ENCODE measurements at regions not wholly inside any gene's neighbourhood (a gene's known extent, or its start where the extent isn't known, plus 50 kb on each side); places are given as distances from the start of the nearest gene placed in this dataset.

- Mint-ChIP-seq H3K9me3 (peaks cover 0 to 24% (median 6%) of the 10 kb centered on the region in 7 donors), H3K36me3 (no peaks in the 10 kb centered on the region), H3K4me1 (no peaks in the 10 kb centered on the region), H3K27me3 (no peaks in the 10 kb centered on the region), H3K27ac (no peak overlapping the region), H3K4me3 (no peak overlapping the region)
- ATAC-seq (ENCODE audit: low read depth in 2 of 2) (no peak), DNase-seq (no peak)
Observed at GRCh38 chr2:103529798-103530502, 768.1 kb downstream of the TMEM182 start.

GRCh38 chr2:103552775-103553174, 790.9 kb downstream of the TMEM182 start:
- Mint-ChIP-seq H3K4me1 (no peaks in the 10 kb centered on the region), H3K36me3 (no peaks in the 10 kb centered on the region), H3K27ac (no peak overlapping the region), H3K4me3 (no peak overlapping the region), H3K9me3 (peaks cover 0 to 14% (median 2%) of the 10 kb centered on the region in 7 donors), H3K27me3 (no peaks in the 10 kb centered on the region)
- no peak for ATAC-seq (ENCODE audit: low read depth in 2 of 2)
- no peak for DNase-seq

GRCh38 chr2:103594823-103595222, 833.0 kb downstream of the TMEM182 start:
- DNase-seq, result no peak
- H3K4me1 Mint-ChIP-seq, result no peaks in the 10 kb centered on the region
- no peak for ATAC-seq (ENCODE audit: low read depth in 2 of 2)
- no peaks in the 10 kb centered on the region for H3K36me3 Mint-ChIP-seq
- H3K27ac Mint-ChIP-seq, result peak overlapping the region in 1 of 6 donors; percentile 70
- no peaks in the 10 kb centered on the region for H3K27me3 Mint-ChIP-seq
- H3K4me3 Mint-ChIP-seq, result no peak overlapping the region
- H3K9me3 Mint-ChIP-seq, result peaks cover 8 to 24% (median 13%) of the 10 kb centered on the region in 7 donors

DNA sequence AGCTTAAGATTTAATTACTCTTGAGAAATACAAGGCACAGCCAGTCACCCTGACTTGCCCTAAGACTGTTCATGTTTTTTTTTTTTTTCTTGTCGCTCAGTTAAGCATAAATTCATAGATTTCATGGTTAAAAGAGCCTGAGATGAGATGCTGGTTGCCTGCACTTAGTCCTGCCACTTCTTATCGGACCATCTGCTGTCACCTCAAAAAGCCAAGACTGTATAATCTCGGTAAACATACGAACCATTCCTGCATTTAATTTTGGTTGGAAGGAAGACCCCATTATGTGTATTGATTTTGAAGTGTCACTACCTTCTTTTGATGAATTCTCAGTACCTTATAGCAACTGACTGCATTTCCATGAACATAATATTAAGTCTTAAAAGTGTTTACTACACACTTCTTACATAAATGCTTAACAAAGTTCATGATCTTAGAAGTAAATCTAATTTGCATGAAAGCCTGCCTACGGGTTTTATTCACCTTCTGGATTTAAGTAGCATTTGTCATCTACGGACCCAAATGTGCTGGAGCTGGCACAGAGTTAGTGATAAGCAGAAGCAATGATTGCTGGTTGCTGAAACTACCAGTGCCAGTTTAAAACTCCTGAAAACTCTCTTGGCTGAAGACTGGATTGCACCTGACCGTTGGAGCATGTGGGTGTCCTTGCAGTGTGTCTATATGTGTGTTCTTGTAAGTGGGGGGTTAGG, 843.4 kb downstream of the TMEM182 start:
- H3K4me3 Mint-ChIP-seq, result no peak overlapping the region
- H3K27ac Mint-ChIP-seq, result no peak overlapping the region

DNA sequence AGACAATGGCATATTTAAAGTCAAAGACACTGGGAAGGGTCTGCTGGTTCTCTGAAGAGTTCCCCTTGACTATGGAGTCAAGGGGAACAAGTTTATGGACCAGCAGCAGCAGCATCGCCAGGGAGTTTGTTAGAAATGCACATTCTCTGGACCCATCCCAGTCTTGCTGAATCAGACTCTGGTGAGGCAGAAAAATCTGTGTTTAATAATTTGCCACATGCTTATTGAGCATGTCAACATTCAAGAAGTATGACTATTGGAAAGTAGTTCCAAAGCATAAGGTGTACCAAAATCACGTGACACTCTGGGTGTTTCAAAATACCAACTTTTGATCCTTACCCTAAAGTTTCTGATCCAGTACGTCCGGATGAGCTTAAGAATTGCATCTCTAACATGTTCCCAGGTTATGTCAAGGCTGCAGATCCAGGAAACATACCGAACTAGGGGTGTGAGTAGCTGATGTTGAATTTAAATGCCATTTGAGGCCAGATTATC, 853.8 kb downstream of the TMEM182 start:
- DNase-seq (no peak), ATAC-seq (ENCODE audit: low read depth in 2 of 2) (no peak)
- Mint-ChIP-seq H3K9me3 (peaks cover 4 to 19% (median 9%) of the 10 kb centered on the region in 7 donors), H3K36me3 (no peaks in the 10 kb centered on the region), H3K4me1 (no peaks in the 10 kb centered on the region), H3K27ac (no peak overlapping the region), H3K27me3 (no peaks in the 10 kb centered on the region), H3K4me3 (no peak overlapping the region)

More for the DNA sequence above, 843.4 kb downstream of the TMEM182 start:
- ATAC-seq (ENCODE audit: low read depth in 2 of 2) (no peak), DNase-seq (no peak)
- no peaks in the 10 kb centered on the region for H3K27me3 Mint-ChIP-seq
- H3K36me3 Mint-ChIP-seq, result no peaks in the 10 kb centered on the region
- H3K4me1 Mint-ChIP-seq, result no peaks in the 10 kb centered on the region
- peaks cover 0 to 13% (median 5%) of the 10 kb centered on the region in 7 donors for H3K9me3 Mint-ChIP-seq

DNA sequence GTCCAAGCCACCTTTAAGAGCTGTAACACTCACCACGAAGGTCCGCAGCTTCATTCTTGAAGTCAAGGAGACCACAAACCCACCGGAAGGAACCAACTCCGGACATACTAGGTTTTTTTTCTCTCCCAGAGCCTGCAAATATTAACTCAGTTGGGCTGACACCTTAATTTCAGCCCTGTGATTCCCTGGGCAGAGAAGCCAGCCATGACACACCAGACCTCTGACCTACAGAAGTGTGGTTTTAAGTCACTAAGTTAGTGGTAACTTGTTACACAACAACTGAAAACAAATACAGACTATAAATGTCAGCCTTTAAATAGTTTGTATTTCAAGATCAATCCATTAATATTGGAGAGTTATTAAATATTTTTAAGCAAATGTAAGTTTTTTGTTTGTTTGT, 855.1 kb downstream of the TMEM182 start:
- H3K9me3 Mint-ChIP-seq, result peaks cover 6 to 29% (median 13%) of the 10 kb centered on the region in 7 donors
- H3K27ac Mint-ChIP-seq, result no peak overlapping the region
- ATAC-seq (ENCODE audit: low read depth in 2 of 2), result no peak
- H3K4me3 Mint-ChIP-seq, result no peak overlapping the region
- H3K36me3 Mint-ChIP-seq, result no peaks in the 10 kb centered on the region
- DNase-seq, result no peak
- no peaks in the 10 kb centered on the region for H3K4me1 Mint-ChIP-seq
- H3K27me3 Mint-ChIP-seq, result no peaks in the 10 kb centered on the region

DNA sequence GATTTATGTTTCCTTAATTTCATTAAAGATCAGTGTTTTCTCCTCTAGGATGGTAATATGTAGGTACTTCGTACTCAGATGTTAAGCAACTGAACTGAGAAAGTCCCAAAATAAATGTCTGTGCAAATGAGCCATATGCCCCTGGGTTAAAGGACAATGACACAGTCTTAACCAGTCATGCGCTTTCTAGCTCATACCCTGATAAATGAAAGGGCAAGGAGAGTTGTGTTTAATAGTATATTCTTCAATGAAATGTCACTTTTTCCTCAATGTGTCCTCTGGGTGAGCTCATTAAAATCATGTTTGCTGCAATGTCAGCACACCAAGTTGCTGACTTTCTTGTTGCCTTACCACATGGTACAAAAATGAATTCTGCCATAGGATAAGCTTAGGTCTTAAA, 856.3 kb downstream of the TMEM182 start:
- no peaks in the 10 kb centered on the region for H3K4me1 Mint-ChIP-seq
- H3K4me3 Mint-ChIP-seq, result no peak overlapping the region
- no peaks in the 10 kb centered on the region for H3K27me3 Mint-ChIP-seq
- no peaks in the 10 kb centered on the region for H3K36me3 Mint-ChIP-seq
- ATAC-seq (ENCODE audit: low read depth in 2 of 2) (no peak), DNase-seq (no peak)
- H3K27ac Mint-ChIP-seq, result no peak overlapping the region
- H3K9me3 Mint-ChIP-seq, result peaks cover 8 to 35% (median 15%) of the 10 kb centered on the region in 7 donors

DNA sequence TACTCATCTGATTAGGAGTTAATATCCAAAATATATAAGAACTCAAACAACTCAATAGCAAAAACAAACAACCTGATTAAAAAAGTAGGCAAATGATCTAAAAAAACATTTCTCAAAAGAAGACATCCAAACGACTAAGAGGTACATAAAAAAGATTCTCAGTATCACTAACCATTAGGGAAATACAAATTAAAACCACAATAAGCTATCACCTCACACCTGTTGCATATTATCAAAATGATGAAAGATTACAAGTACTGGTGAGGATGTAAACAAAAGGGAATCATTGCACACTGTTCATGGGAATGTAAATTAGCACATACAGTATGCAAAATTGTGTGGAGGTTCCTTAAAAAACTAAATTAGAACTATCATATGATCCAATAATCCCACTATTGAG, 865.5 kb downstream of the TMEM182 start:
- no peak overlapping the region for H3K27ac Mint-ChIP-seq
- DNase-seq (no peak), ATAC-seq (ENCODE audit: low read depth in 2 of 2) (no peak)
- no peaks in the 10 kb centered on the region for H3K4me1 Mint-ChIP-seq
- H3K4me3 Mint-ChIP-seq, result no peak overlapping the region
- H3K9me3 Mint-ChIP-seq, result peaks cover 2 to 37% (median 9%) of the 10 kb centered on the region in 7 donors
- H3K36me3 Mint-ChIP-seq, result no peaks in the 10 kb centered on the region
- H3K27me3 Mint-ChIP-seq, result no peaks in the 10 kb centered on the region

DNA sequence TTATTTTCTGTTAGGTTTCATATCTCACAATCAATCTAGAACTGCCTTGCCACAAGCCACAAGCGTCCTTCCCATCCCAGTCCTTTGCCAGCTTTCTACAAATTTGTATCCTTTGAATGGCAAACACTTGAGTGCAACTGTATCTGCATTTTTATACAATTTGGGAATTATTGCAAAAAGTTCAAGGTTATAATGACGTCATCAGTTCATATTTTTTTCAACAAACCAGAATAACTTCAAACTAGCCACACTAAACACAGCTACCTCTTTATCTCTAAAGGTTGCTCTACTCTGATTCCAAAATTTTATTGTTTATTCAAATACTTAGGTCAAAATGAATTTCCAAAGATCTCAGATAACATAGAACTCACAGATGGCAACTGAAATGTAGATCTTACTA, 877.1 kb downstream of the TMEM182 start:
- no peak for DNase-seq
- Mint-ChIP-seq H3K4me1 (no peaks in the 10 kb centered on the region), H3K9me3 (peaks cover 0 to 7% (median 2%) of the 10 kb centered on the region in 7 donors), H3K36me3 (no peaks in the 10 kb centered on the region), H3K27me3 (no peaks in the 10 kb centered on the region), H3K27ac (no peak overlapping the region), H3K4me3 (no peak overlapping the region)
- no peak for ATAC-seq (ENCODE audit: low read depth in 2 of 2)

DNA sequence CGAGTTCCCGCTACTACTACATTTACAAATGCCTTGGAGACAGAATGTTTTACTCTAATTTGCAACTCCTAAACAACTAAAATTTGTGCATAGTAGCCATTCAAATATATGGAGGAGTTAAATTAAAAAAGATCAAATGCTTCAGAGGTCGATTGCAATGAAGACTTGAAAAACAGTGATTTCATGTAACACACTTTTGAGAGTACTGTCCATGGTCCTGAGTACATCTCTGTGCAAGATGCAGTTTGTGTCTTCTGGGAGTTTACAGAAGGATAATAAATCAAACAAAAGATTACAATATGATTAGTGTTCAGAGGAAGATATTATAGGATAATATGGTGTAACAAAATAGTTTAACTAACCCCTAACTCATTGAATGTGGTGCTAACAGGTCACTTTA, 894.7 kb downstream of the TMEM182 start:
- Mint-ChIP-seq H3K4me1 (no peaks in the 10 kb centered on the region), H3K27me3 (no peaks in the 10 kb centered on the region), H3K36me3 (no peaks in the 10 kb centered on the region), H3K4me3 (no peak overlapping the region), H3K9me3 (peaks cover 0 to 2% (median 0%) of the 10 kb centered on the region in 7 donors), H3K27ac (no peak overlapping the region)
- DNase-seq (no peak), ATAC-seq (ENCODE audit: low read depth in 2 of 2) (no peak)

- no peak for DNase-seq
- H3K27ac Mint-ChIP-seq, result no peak overlapping the region
- no peak overlapping the region for H3K4me3 Mint-ChIP-seq
- peaks cover 0 to 3% (median 0%) of the 10 kb centered on the region in 7 donors for H3K9me3 Mint-ChIP-seq
- ATAC-seq (ENCODE audit: low read depth in 2 of 2), result no peak
- H3K36me3 Mint-ChIP-seq, result no peaks in the 10 kb centered on the region
- no peaks in the 10 kb centered on the region for H3K27me3 Mint-ChIP-seq
- no peaks in the 10 kb centered on the region for H3K4me1 Mint-ChIP-seq
Observed at GRCh38 chr2:103660519-103660918, 898.7 kb downstream of the TMEM182 start.

DNA sequence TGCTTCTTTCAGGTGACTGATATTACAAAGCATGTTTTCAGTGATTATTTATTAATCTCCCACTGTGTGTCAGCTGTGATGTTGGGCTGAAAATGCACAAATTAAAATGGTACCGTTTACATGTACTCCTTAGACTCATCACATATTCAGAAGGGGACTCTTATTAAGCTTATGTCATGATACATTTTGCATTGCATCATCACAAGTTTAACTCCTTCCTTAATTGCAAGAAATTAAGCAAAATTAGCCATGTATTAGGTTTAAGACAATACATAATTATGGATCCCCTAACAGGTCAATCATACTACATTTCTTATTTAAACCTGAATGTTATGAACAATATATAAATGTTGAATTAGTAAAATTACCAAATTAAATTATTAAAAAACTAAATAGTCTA, 899.1 kb downstream of the TMEM182 start:
- Mint-ChIP-seq H3K4me3 (no peak overlapping the region), H3K27me3 (no peaks in the 10 kb centered on the region), H3K4me1 (no peaks in the 10 kb centered on the region), H3K36me3 (no peaks in the 10 kb centered on the region), H3K27ac (no peak overlapping the region), H3K9me3 (peaks cover 0 to 3% (median 0%) of the 10 kb centered on the region in 7 donors)
- no peak for DNase-seq
- ATAC-seq (ENCODE audit: low read depth in 2 of 2), result no peak

- DNase-seq (no peak), ATAC-seq (ENCODE audit: low read depth in 2 of 2) (no peak)
- Mint-ChIP-seq H3K36me3 (no peaks in the 10 kb centered on the region), H3K4me3 (no peak overlapping the region), H3K27ac (no peak overlapping the region), H3K4me1 (no peaks in the 10 kb centered on the region), H3K9me3 (peaks cover 0 to 3% (median 0%) of the 10 kb centered on the region in 7 donors), H3K27me3 (no peaks in the 10 kb centered on the region)
Observed at GRCh38 chr2:103664690-103665089, 902.9 kb downstream of the TMEM182 start.

- Mint-ChIP-seq H3K27ac (no peak overlapping the region), H3K27me3 (no peaks in the 10 kb centered on the region), H3K4me1 (no peaks in the 10 kb centered on the region), H3K9me3 (peaks cover 0 to 4% (median 3%) of the 10 kb centered on the region in 7 donors), H3K36me3 (no peaks in the 10 kb centered on the region), H3K4me3 (no peak overlapping the region)
- no peak for ATAC-seq (ENCODE audit: low read depth in 2 of 2)
- DNase-seq, result no peak
Observed at GRCh38 chr2:103667335-103667884, 905.6 kb downstream of the TMEM182 start.

Data from naive B cell (primary cell).